CD4-positive, CD25-positive, alpha-beta regulatory T cell (primary cell): ENCODE measurements at regions not wholly inside any gene's neighbourhood (a gene's known extent, or its start where the extent isn't known, plus 50 kb on each side); places are given as distances from the start of the nearest gene placed in this dataset.

Experiments used
- ATAC-seq, 2 donors: fragments of 150-1000 bp; cut with Tn5 transposase; one replicate each; pipeline ENCODE4 v1.10.0; 2021; ENCODE audit warnings: low read depth in 2 of 2, moderate number of reproducible peaks in 2 of 2, moderate library complexity in 1 of 2
- DNase-seq, 3 donors: peaks; one replicate each; pipeline versions ENCODE4 v3.0.0 to v3.0.0-alpha.2; 2012 to 2022; ENCODE audit warnings: mixed read lengths in 1 of 3
- H3K27ac ChIP-seq: one replicate; pipeline ENCODE4 v1.7.0; 2013; ENCODE audit warnings: mild to moderate bottlenecking, low read length; ENCODE audit not compliant: insufficient read depth, poor library complexity, severe bottlenecking
- H3K27me3 ChIP-seq: one replicate; pipeline ENCODE4 v1.7.0; 2013; ENCODE audit warnings: low read length; ENCODE audit not compliant: control insufficient read depth, insufficient read depth
- H3K36me3 ChIP-seq: one replicate; pipeline ENCODE4 v1.7.0; 2013; ENCODE audit warnings: mild to moderate bottlenecking, low read length, moderate library complexity; ENCODE audit not compliant: control insufficient read depth, insufficient read depth
- H3K4me1 ChIP-seq: 2 replicates; pipeline ENCODE4 v1.7.0; 2013; ENCODE audit warnings: mild to moderate bottlenecking, low read length; ENCODE audit not compliant: insufficient read depth, control insufficient read depth, poor library complexity, severe bottlenecking
- H3K4me3 ChIP-seq: one replicate; pipeline ENCODE4 v1.7.0; 2013; ENCODE audit warnings: low read depth, mild to moderate bottlenecking, low read length, moderate library complexity
- H3K9me3 ChIP-seq, 2 experiments: 1 replicate in 1 of 2; 2 replicates in 1 of 2; pipeline ENCODE4 v1.7.0; 2013; ENCODE audit warnings: low read length in 2 of 2, mild to moderate bottlenecking in 1 of 2, moderate library complexity in 1 of 2; ENCODE audit not compliant: control insufficient read depth in 2 of 2
- H3K27ac Mint-ChIP-seq, 3 donors: one replicate each; pipeline ENCODE4 v1.8.0; 2020 to 2022; ENCODE audit warnings: mild to moderate bottlenecking in 3 of 3, mixed read lengths in 3 of 3, moderate library complexity in 2 of 3
- H3K27me3 Mint-ChIP-seq: one replicate; pipeline ENCODE4 v1.8.0; 2022; ENCODE audit warnings: mild to moderate bottlenecking, mixed read lengths
- H3K36me3 Mint-ChIP-seq: one replicate; pipeline ENCODE4 v1.8.0; 2020; ENCODE audit warnings: mixed read lengths
- H3K4me1 Mint-ChIP-seq, 4 donors: one replicate each; pipeline ENCODE4 v1.8.0; 2020 to 2022; ENCODE audit warnings: mixed read lengths in 4 of 4, mild to moderate bottlenecking in 1 of 4
- H3K4me3 Mint-ChIP-seq, 4 donors: one replicate each; pipeline ENCODE4 v1.8.0; 2020 to 2022; ENCODE audit warnings: mild to moderate bottlenecking in 4 of 4, mixed read lengths in 4 of 4, moderate library complexity in 3 of 4
- H3K9me3 Mint-ChIP-seq, 7 donors: one replicate each; pipeline ENCODE4 v1.8.0; 2020 to 2022; ENCODE audit warnings: mixed read lengths in 7 of 7, mild to moderate bottlenecking in 3 of 7, moderate library complexity in 2 of 7

- Mint-ChIP-seq H3K27ac (no peak overlapping the region), H3K27me3 (no peaks in the 10 kb centered on the region), H3K4me3 (no peak overlapping the region), H3K36me3 (no peaks in the 10 kb centered on the region), H3K9me3 (peaks cover 0 to 26% (median 3%) of the 10 kb centered on the region in 7 donors), H3K4me1 (no peaks in the 10 kb centered on the region)
- Histone ChIP-seq H3K36me3 (no peaks in the 10 kb centered on the region), H3K4me1 (no peaks in the 10 kb centered on the region), H3K4me3 (no peak overlapping the region), H3K9me3 (peaks cover 0 to 2% of the 10 kb centered on the region in 2 experiments), H3K27ac (no peak overlapping the region), H3K27me3 (no peaks in the 10 kb centered on the region)
- no peak for ATAC-seq
- no peak for DNase-seq
Observed at GRCh38 chr3:55330756-55331155, 156.3 kb downstream of the WNT5A start.

GRCh38 chr3:55330355-55330754 is 156.8 kb downstream of the WNT5A start:
- H3K9me3 ChIP-seq: peaks cover 0 to 2% of the 10 kb centered on the region in 2 experiments
- Mint-ChIP-seq H3K4me3 (no peak overlapping the region), H3K4me1 (no peaks in the 10 kb centered on the region), H3K27me3 (no peaks in the 10 kb centered on the region), H3K9me3 (peaks cover 0 to 26% (median 3%) of the 10 kb centered on the region in 7 donors), H3K27ac (no peak overlapping the region), H3K36me3 (no peaks in the 10 kb centered on the region)
- ATAC-seq (no peak), DNase-seq (no peak)
- H3K27me3 ChIP-seq: no peaks in the 10 kb centered on the region
- no peak overlapping the region for H3K27ac ChIP-seq
- H3K4me1 ChIP-seq: no peaks in the 10 kb centered on the region
- H3K4me3 ChIP-seq: no peak overlapping the region
- H3K36me3 ChIP-seq: no peaks in the 10 kb centered on the region

GRCh38 chr3:55329849-55330248 is 157.3 kb downstream of the WNT5A start:
- H3K4me1 ChIP-seq: no peaks in the 10 kb centered on the region
- peaks cover 0 to 2% of the 10 kb centered on the region in 2 experiments for H3K9me3 ChIP-seq
- Mint-ChIP-seq H3K27me3 (no peaks in the 10 kb centered on the region), H3K9me3 (peaks cover 0 to 26% (median 3%) of the 10 kb centered on the region in 7 donors), H3K27ac (no peak overlapping the region), H3K36me3 (no peaks in the 10 kb centered on the region), H3K4me3 (no peak overlapping the region), H3K4me1 (no peaks in the 10 kb centered on the region)
- H3K27me3 ChIP-seq: no peaks in the 10 kb centered on the region
- no peak overlapping the region for H3K27ac ChIP-seq
- ATAC-seq: no peak
- no peak overlapping the region for H3K4me3 ChIP-seq
- H3K36me3 ChIP-seq: no peaks in the 10 kb centered on the region
- DNase-seq: no peak

- Mint-ChIP-seq H3K9me3 (peaks cover 0 to 19% (median 3%) of the 10 kb centered on the region in 7 donors), H3K4me1 (no peaks in the 10 kb centered on the region), H3K27me3 (no peaks in the 10 kb centered on the region), H3K4me3 (no peak overlapping the region), H3K36me3 (no peaks in the 10 kb centered on the region), H3K27ac (no peak overlapping the region)
- Histone ChIP-seq H3K9me3 (peaks cover 0 to 2% of the 10 kb centered on the region in 2 experiments), H3K4me3 (no peak overlapping the region), H3K4me1 (no peaks in the 10 kb centered on the region), H3K27ac (no peak overlapping the region), H3K36me3 (no peaks in the 10 kb centered on the region), H3K27me3 (no peaks in the 10 kb centered on the region)
- no peak for ATAC-seq
- DNase-seq: no peak
Observed at GRCh38 chr3:55327131-55327920, 159.8 kb downstream of the WNT5A start.

- Mint-ChIP-seq H3K27ac (no peak overlapping the region), H3K4me1 (no peaks in the 10 kb centered on the region), H3K27me3 (no peaks in the 10 kb centered on the region), H3K36me3 (no peaks in the 10 kb centered on the region), H3K9me3 (peaks cover 2 to 8% (median 3%) of the 10 kb centered on the region in 7 donors), H3K4me3 (no peak overlapping the region)
- Histone ChIP-seq H3K9me3 (no peaks in the 10 kb centered on the region), H3K4me1 (no peaks in the 10 kb centered on the region), H3K27me3 (no peaks in the 10 kb centered on the region), H3K36me3 (no peaks in the 10 kb centered on the region), H3K4me3 (no peak overlapping the region), H3K27ac (no peak overlapping the region)
- ATAC-seq (no peak), DNase-seq (no peak)
Observed at GRCh38 chr3:55322638-55323037, 164.5 kb downstream of the WNT5A start.

- H3K27me3 Mint-ChIP-seq: no peaks in the 10 kb centered on the region
- no peak for ATAC-seq
- H3K9me3 Mint-ChIP-seq: peaks cover 0 to 4% (median 2%) of the 10 kb centered on the region in 7 donors
Observed at GRCh38 chr3:55320928-55321327, 166.2 kb downstream of the WNT5A start.

GRCh38 chr3:55315396-55315795 is 171.7 kb downstream of the WNT5A start:
- H3K27ac Mint-ChIP-seq: no peak overlapping the region
- Histone ChIP-seq H3K27me3 (no peaks in the 10 kb centered on the region), H3K36me3 (no peaks in the 10 kb centered on the region), H3K4me1 (no peaks in the 10 kb centered on the region), H3K4me3 (no peak overlapping the region), H3K9me3 (no peaks in the 10 kb centered on the region), H3K27ac (no peak overlapping the region)
- no peaks in the 10 kb centered on the region for H3K27me3 Mint-ChIP-seq
- H3K4me3 Mint-ChIP-seq: no peak overlapping the region
- ATAC-seq: no peak
- no peaks in the 10 kb centered on the region for H3K4me1 Mint-ChIP-seq
- H3K9me3 Mint-ChIP-seq: peaks cover 0 to 4% (median 0%) of the 10 kb centered on the region in 7 donors
- no peak for DNase-seq
- H3K36me3 Mint-ChIP-seq: no peaks in the 10 kb centered on the region

More at GRCh38 chr3:55320928-55321327, 166.2 kb downstream of the WNT5A start:
- Histone ChIP-seq H3K4me3 (no peak overlapping the region), H3K36me3 (no peaks in the 10 kb centered on the region), H3K27ac (no peak overlapping the region), H3K4me1 (no peaks in the 10 kb centered on the region), H3K27me3 (no peaks in the 10 kb centered on the region), H3K9me3 (no peaks in the 10 kb centered on the region)
- Mint-ChIP-seq H3K4me1 (no peaks in the 10 kb centered on the region), H3K27ac (no peak overlapping the region), H3K36me3 (no peaks in the 10 kb centered on the region), H3K4me3 (no peak overlapping the region)
- DNase-seq: no peak

- H3K4me1 Mint-ChIP-seq: no peaks in the 10 kb centered on the region
- ATAC-seq: no peak
- H3K9me3 Mint-ChIP-seq: peaks cover 0 to 4% (median 2%) of the 10 kb centered on the region in 7 donors
- Histone ChIP-seq H3K36me3 (no peaks in the 10 kb centered on the region), H3K4me3 (no peak overlapping the region), H3K9me3 (no peaks in the 10 kb centered on the region), H3K27me3 (no peaks in the 10 kb centered on the region), H3K4me1 (no peaks in the 10 kb centered on the region), H3K27ac (no peak overlapping the region)
- no peaks in the 10 kb centered on the region for H3K27me3 Mint-ChIP-seq
- H3K4me3 Mint-ChIP-seq: no peak overlapping the region
- H3K27ac Mint-ChIP-seq: no peak overlapping the region
- DNase-seq: no peak
- no peaks in the 10 kb centered on the region for H3K36me3 Mint-ChIP-seq
Observed at GRCh38 chr3:55313666-55314065, 173.4 kb downstream of the WNT5A start.
